IPS-18a (cell line): ENCODE measurements at regions not wholly inside any gene's neighbourhood (a gene's known extent, or its start where the extent isn't known, plus 50 kb on each side); places are given as distances from the start of the nearest gene placed in this dataset.

Experiments used
- H3K27ac ChIP-seq: one replicate; pipeline ENCODE4 v1.5.1; 2013; ENCODE audit warnings: low read length
- H3K27me3 ChIP-seq: one replicate; pipeline ENCODE4 v1.6.1; 2013; ENCODE audit warnings: mild to moderate bottlenecking, low read length; ENCODE audit not compliant: control insufficient read depth, insufficient read depth
- H3K36me3 ChIP-seq: one replicate; pipeline ENCODE4 v1.6.1; 2013; ENCODE audit warnings: low read depth, low read length; ENCODE audit not compliant: control insufficient read depth
- H3K4me1 ChIP-seq: one replicate; pipeline ENCODE4 v1.6.1; 2013; ENCODE audit warnings: low read depth, low read length; ENCODE audit not compliant: control insufficient read depth
- H3K4me3 ChIP-seq: one replicate; pipeline ENCODE4 v1.5.1; 2013; ENCODE audit warnings: low read length
- H3K9ac ChIP-seq: one replicate; pipeline ENCODE4 v1.6.1; 2013; ENCODE audit warnings: mild to moderate bottlenecking, low read length, moderate library complexity
- H3K9me3 ChIP-seq: one replicate; pipeline ENCODE4 v1.6.1; 2013; ENCODE audit warnings: low read depth, low read length; ENCODE audit not compliant: control insufficient read depth

DNA sequence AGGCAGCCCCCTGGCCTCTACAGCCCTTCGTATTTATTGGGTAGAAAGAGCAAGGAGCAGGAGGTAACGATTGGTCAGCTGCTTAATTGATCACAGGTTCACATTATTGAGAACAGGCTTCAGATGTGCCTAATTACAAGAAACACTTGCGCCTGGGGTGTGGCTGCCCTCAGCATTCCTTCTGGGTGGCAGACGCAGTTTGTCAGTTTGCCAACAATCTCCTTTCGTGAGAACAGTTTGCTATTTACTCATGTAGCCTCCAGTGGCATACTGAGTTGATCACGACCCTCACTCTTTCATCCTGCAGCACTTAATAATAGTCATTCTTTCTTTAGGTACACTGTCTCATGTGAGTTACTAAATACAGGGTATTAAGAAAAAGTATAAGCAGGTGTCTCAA is 985.6 kb downstream of the SLITRK5 start:
- Histone ChIP-seq H3K9me3 (no peaks in the 10 kb centered on the region), H3K27ac (no peak overlapping the region), H3K36me3 (no peaks in the 10 kb centered on the region), H3K4me3 (no peak overlapping the region), H3K9ac (no peak overlapping the region), H3K4me1 (no peaks in the 10 kb centered on the region), H3K27me3 (no peaks in the 10 kb centered on the region)

DNA sequence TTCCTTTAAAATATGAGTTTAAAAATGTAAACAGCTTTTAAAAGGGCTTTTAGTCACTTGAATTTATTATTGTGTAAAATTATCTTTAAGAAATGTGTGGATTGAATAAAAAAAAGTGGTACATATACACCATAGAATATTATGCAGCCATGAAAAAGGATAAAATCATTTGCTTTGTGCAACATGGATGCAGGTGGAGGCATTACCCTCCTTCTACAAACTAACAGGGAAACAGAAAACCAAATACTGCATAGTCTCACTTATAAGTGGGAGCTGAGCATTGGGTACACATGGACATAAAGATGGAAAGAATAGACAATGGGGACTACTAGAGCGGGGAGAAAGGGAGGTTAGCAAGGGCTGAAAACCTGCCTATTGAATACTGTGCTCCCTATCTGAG is 999.3 kb downstream of the SLITRK5 start:
- H3K36me3 ChIP-seq, result no peaks in the 10 kb centered on the region
- H3K4me3 ChIP-seq, result no peak overlapping the region
- H3K9me3 ChIP-seq, result no peaks in the 10 kb centered on the region
- H3K4me1 ChIP-seq, result no peaks in the 10 kb centered on the region
- no peaks in the 10 kb centered on the region for H3K27me3 ChIP-seq
- H3K27ac ChIP-seq, result no peak overlapping the region
- H3K9ac ChIP-seq, result no peak overlapping the region

DNA sequence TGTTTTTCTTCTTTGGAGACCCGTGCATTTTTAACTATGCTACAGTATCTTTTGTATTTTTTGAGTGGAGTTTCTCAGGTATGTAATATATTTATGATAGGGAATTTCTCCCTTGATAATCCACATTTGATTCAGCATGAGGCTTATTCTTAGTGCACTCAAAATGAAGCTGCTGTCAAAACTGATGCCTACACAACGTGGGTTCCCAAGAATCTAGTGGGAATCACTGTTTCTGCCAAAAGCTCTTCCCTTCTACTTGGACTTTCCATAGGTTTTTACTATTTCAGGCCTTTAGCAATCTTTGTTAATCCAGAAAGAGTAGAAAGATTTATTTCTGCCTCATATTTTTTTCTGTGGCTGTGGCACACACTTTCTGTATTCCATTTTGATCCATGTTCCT is 1003.7 kb downstream of the SLITRK5 start:
- Histone ChIP-seq H3K9me3 (no peaks in the 10 kb centered on the region), H3K4me3 (no peak overlapping the region), H3K36me3 (no peaks in the 10 kb centered on the region), H3K27ac (no peak overlapping the region), H3K9ac (no peak overlapping the region), H3K27me3 (no peaks in the 10 kb centered on the region), H3K4me1 (no peaks in the 10 kb centered on the region)

DNA sequence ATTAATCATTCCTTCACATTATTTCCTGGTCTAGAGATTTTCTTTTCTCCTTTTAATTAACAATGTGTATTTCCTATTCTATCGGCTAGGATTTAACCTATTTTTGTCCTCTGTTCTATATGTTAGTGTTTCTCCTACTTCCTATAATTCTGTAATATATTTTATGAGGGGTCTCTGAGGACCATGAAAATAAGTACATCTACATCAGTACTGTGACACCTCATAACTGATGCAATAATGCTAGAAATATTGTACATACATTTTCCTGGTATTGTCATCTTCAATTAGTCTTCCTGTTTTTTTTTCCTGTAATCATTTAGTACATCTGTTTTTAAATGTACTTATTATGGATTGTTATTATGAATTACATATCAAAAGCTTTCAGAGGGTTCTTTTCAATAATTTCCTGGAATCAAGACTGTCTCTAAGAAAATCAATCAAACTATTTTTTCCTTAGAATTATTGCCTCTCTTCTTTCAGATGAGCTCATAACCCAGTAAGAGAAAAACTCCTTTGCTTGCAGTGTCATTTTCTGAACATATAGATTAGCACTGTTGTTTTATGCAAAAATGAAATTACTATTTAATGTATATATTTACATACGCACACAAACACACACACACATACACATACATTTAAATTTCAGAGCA is 1004.3 kb downstream of the SLITRK5 start:
- H3K36me3 ChIP-seq, result no peaks in the 10 kb centered on the region
- H3K4me3 ChIP-seq, result no peak overlapping the region
- H3K9ac ChIP-seq, result no peak overlapping the region
- H3K27ac ChIP-seq, result no peak overlapping the region
- H3K4me1 ChIP-seq, result no peaks in the 10 kb centered on the region
- no peaks in the 10 kb centered on the region for H3K27me3 ChIP-seq
- no peaks in the 10 kb centered on the region for H3K9me3 ChIP-seq

DNA sequence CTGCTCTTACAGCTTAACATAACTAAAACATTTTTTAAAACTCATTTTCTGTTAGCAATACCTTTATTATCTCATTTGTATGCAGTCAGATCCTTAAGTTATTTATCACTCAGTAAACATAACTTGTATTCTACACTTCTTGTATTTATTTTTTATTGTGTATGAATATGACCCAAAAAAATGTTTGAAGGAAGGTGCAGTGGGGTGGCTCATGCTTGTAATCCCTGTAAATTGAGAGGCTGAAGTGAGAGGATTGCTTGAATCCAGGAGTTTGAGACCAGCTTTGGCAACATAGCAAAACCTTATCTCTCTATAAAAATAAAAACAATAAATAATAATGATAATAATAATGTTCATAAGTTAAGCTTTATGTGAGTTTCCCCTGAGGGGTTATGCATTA is 1004.8 kb downstream of the SLITRK5 start:
- Histone ChIP-seq H3K27me3 (no peaks in the 10 kb centered on the region), H3K4me3 (no peak overlapping the region), H3K27ac (no peak overlapping the region), H3K4me1 (no peaks in the 10 kb centered on the region), H3K9ac (no peak overlapping the region), H3K36me3 (no peaks in the 10 kb centered on the region), H3K9me3 (no peaks in the 10 kb centered on the region)

DNA sequence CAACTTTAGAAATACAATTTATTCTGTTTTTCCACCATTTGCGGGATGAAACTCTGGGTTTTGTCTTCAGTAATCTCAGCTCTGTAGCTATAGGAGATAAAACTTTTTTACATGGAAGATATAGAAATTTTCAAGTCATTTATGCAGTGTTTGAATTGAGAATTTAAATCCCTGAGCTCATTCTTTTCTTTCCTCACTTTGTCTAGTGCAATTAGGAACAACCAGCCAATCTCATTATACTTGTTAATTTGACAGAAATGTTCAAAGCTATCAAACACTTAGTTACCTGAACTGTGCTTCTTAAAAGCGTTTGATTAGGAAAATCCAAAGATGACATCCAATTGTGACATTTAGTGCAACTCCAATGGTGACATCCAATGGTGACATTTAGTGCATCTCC is 1014.3 kb downstream of the SLITRK5 start:
- no peaks in the 10 kb centered on the region for H3K36me3 ChIP-seq
- no peak overlapping the region for H3K9ac ChIP-seq
- H3K27me3 ChIP-seq, result no peaks in the 10 kb centered on the region
- H3K4me1 ChIP-seq, result no peaks in the 10 kb centered on the region
- no peak overlapping the region for H3K27ac ChIP-seq
- no peak overlapping the region for H3K4me3 ChIP-seq
- H3K9me3 ChIP-seq, result no peaks in the 10 kb centered on the region

DNA sequence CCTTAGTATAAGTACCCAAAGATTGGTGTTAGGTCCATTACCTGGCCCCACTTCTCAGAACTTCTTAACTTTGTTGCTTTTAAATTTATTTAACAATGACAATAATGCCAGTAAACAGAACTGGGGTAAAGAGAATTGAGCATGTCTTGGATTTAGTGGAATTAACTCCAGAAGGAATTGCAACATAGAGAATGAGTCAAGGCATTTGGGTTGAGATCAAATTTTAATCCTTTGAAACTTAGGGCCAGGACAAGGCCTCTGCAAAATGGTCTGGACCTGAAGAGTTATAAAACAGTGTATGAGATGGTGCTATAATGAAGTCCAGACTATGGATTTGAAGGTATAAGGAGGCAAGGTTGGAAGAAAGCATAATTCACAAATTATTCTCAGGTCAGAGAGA is 1030.4 kb downstream of the SLITRK5 start:
- H3K27ac ChIP-seq, result no peak overlapping the region
- H3K36me3 ChIP-seq, result no peaks in the 10 kb centered on the region
- H3K27me3 ChIP-seq, result no peaks in the 10 kb centered on the region
- no peak overlapping the region for H3K9ac ChIP-seq
- H3K9me3 ChIP-seq, result no peaks in the 10 kb centered on the region
- H3K4me1 ChIP-seq, result no peaks in the 10 kb centered on the region
- no peak overlapping the region for H3K4me3 ChIP-seq

DNA sequence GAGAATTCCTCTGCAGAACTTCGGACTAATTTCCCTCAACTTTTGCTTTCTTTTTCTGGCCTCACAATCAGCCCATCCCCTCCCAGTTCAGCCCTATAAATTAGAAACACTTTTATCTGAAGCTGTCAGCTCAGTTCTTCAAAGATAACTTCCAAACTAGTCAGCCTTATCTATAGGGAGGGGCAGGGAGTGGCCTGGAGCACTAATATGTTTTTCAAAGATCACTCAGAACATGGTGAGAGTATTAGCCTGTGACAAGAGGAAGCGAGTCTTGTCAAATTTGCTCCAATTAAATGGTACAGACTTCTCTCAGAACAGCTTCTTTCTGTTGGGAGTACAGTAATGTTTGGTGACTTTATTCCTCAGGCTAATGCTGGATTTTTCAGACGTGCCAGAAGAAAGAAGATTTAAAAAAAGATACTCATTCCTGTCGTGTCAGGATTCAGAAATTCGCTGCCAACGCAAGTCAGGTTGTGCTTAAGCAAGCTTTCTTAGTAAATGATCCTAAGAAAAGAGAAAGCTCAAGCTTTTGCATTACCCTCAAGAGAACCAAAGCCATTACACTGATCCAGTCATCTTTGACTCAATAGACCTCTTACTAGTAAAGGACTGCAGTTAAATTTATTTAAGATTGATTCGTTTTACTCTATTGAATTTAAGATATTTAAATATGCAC is 1033.6 kb downstream of the SLITRK5 start:
- H3K9ac ChIP-seq, result no peak overlapping the region
- H3K36me3 ChIP-seq, result no peaks in the 10 kb centered on the region
- H3K9me3 ChIP-seq, result no peaks in the 10 kb centered on the region
- H3K27ac ChIP-seq, result no peak overlapping the region
- no peaks in the 10 kb centered on the region for H3K4me1 ChIP-seq
- H3K4me3 ChIP-seq, result no peak overlapping the region
- H3K27me3 ChIP-seq, result no peaks in the 10 kb centered on the region

DNA sequence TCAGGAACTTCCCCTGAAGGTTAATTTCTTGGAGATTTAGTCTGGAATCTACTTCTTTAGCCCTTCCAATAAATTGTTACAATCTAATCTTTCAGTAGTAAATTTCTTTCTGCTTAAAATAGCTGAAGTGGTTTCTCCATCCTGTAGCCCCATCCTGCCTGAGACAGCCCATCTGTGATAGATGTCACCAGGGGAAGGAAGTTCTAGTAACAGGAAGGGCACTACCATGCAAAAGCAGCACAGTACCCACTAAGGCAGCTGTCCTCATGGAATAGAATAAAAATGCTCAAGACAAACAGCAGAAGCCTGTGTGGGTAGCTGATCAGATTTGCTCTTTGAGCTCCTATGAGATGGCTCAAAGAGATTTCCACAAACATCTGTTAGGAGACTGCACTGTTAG is 1036.5 kb downstream of the SLITRK5 start:
- no peaks in the 10 kb centered on the region for H3K27me3 ChIP-seq
- no peak overlapping the region for H3K9ac ChIP-seq
- no peaks in the 10 kb centered on the region for H3K9me3 ChIP-seq
- no peaks in the 10 kb centered on the region for H3K4me1 ChIP-seq
- H3K36me3 ChIP-seq, result no peaks in the 10 kb centered on the region
- H3K27ac ChIP-seq, result no peak overlapping the region
- no peak overlapping the region for H3K4me3 ChIP-seq

DNA sequence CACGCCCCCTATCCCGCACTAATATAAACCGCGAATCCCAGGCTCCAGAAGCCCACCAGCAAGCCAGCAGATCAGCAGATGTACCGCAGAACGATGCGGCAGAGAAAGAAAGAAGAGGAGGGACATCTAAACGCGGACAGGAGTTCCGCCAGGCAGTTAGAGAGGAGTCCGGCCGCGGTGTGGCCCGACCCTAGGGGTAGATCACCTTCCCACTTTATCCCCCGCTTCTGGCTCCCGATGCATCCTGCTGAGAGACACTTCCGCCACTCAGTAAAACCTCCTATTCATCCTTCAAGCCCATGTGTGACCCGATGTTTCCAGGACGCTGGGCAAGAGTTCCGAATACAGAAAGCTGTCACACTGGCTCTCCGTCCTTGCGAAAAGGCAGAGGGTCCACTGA is 1046.8 kb downstream of the SLITRK5 start:
- Histone ChIP-seq H3K4me1 (no peaks in the 10 kb centered on the region), H3K27ac (no peak overlapping the region), H3K9me3 (no peaks in the 10 kb centered on the region), H3K4me3 (no peak overlapping the region), H3K36me3 (no peaks in the 10 kb centered on the region), H3K27me3 (no peaks in the 10 kb centered on the region), H3K9ac (no peak overlapping the region)

DNA sequence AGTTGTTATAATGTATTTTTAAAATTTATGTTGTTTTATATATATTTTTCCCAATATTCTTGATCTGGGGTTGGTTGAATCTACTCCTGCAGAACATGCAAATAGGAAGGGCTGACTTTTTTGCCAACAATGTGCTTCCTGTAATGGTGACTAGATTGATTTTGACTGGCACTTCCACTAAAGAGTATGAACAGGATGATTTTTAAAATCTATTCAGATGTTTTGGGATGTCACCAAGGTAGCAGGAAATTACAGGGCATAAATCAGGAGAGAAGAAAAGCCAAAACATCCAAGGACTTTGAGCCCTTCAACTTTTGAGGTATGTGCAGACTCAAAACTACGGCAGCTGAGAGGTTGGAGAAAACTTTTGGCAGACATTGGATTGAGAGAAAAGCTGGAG is 1047.6 kb downstream of the SLITRK5 start:
- Histone ChIP-seq H3K9me3 (no peaks in the 10 kb centered on the region), H3K27me3 (no peaks in the 10 kb centered on the region), H3K4me1 (no peaks in the 10 kb centered on the region), H3K4me3 (no peak overlapping the region), H3K36me3 (no peaks in the 10 kb centered on the region), H3K9ac (no peak overlapping the region), H3K27ac (no peak overlapping the region)

DNA sequence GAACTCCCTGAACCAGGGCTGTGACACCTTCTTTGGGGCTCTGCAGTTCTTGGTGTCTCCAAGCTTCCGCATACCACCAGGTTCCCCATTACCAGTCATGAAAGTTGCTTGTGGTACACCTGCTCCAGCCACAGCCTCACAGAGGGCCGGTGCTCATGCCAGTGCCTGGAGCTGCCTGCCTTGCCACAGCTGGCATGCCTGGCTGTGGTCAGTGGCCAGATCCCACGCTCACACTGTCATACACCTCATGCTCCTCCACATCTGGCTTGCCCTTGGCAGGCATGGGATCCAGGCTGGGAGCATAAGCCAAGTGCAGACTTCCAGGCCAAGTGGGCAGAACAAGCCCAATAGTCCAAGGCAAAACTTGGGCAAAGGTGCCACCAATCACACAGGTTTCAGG is 1054.9 kb downstream of the SLITRK5 start:
- H3K36me3 ChIP-seq, result no peaks in the 10 kb centered on the region
- H3K4me3 ChIP-seq, result no peak overlapping the region
- no peaks in the 10 kb centered on the region for H3K27me3 ChIP-seq
- H3K9me3 ChIP-seq, result no peaks in the 10 kb centered on the region
- no peak overlapping the region for H3K27ac ChIP-seq
- H3K9ac ChIP-seq, result no peak overlapping the region
- H3K4me1 ChIP-seq, result no peaks in the 10 kb centered on the region
